HEK293 (cell line): ENCODE measurements at regions not wholly inside any gene's neighbourhood (a gene's known extent, or its start where the extent isn't known, plus 50 kb on each side); places are given as distances from the start of the nearest gene placed in this dataset.

Experiments used
- CTCF ChIP-seq: fragments of 450-650 bp; formaldehyde crosslinking; IDR thresholded peaks from 2 replicates; pipeline ENCODE4 v1.5.1; 2016; ENCODE audit warnings: missing biosample characterization, missing genetic modification characterization
- HOXC10 ChIP-seq: sonication (generic); formaldehyde crosslinking; IDR thresholded peaks from 2 replicates; pipeline ENCODE4 v1.8.1; 2023; ENCODE audit warnings: mild to moderate bottlenecking, missing genetic modification reagents
- KLF16 ChIP-seq: fragments of 450-650 bp; formaldehyde crosslinking; IDR thresholded peaks from 2 replicates; pipeline ENCODE4 v1.5.1; 2017; ENCODE audit warnings: missing biosample characterization, missing genetic modification characterization
- KLF8 ChIP-seq: fragments of 450-650 bp; formaldehyde crosslinking; IDR thresholded peaks from 2 replicates; pipeline ENCODE4 v1.5.1; 2016; ENCODE audit warnings: missing biosample characterization, missing genetic modification characterization
- OSR2 ChIP-seq: fragments of 450-650 bp; formaldehyde crosslinking; IDR thresholded peaks from 2 replicates; pipeline ENCODE4 v1.5.1; 2016; ENCODE audit warnings: missing biosample characterization, missing genetic modification characterization
- YY1 ChIP-seq: fragments of 450-650 bp; formaldehyde crosslinking; IDR thresholded peaks from 2 replicates; pipeline ENCODE4 v1.5.1; 2018; ENCODE audit warnings: missing biosample characterization, missing genetic modification characterization
- ZNF121 ChIP-seq: fragments of 450-650 bp; formaldehyde crosslinking; IDR thresholded peaks from 2 replicates; pipeline ENCODE4 v1.5.1; 2016; ENCODE audit warnings: missing biosample characterization, missing genetic modification characterization
- ZNF274 ChIP-seq, 2 experiments: fragments of 200-500 bp in 1 of 2; fragments of 450-650 bp in 1 of 2; sonication (Bioruptor generic) in 1 of 2; formaldehyde crosslinking in 1 of 2; IDR thresholded peaks; 2 replicates each; pipeline versions ENCODE4 v1.5.1 to v1.6.1; 2014 to 2016; ENCODE audit warnings: borderline replicate concordance in 1 of 2, inconsistent platforms in 1 of 2, low read length in 1 of 2, missing biosample characterization in 1 of 2, missing genetic modification characterization in 1 of 2
- ZNF530 ChIP-seq: fragments of 450-650 bp; formaldehyde crosslinking; IDR thresholded peaks from 2 replicates; pipeline ENCODE4 v1.5.1; 2016; ENCODE audit warnings: low read depth, missing biosample characterization, missing genetic modification characterization
- ZNF654 ChIP-seq: fragments of 450-650 bp; formaldehyde crosslinking; IDR thresholded peaks from 2 replicates; pipeline ENCODE4 v1.5.1; 2016; ENCODE audit warnings: low read depth, missing biosample characterization, missing genetic modification characterization
- ZNF791 ChIP-seq: fragments of 450-650 bp; formaldehyde crosslinking; IDR thresholded peaks from 2 replicates; pipeline ENCODE4 v1.5.1; 2016; ENCODE audit warnings: missing biosample characterization, missing genetic modification characterization
- ZSCAN30 ChIP-seq: fragments of 450-650 bp; IDR thresholded peaks from 2 replicates; pipeline ENCODE4 v1.5.1; 2018; ENCODE audit warnings: missing biosample characterization, mild to moderate bottlenecking, missing genetic modification characterization, moderate library complexity
- ZSCAN5A ChIP-seq: fragments of 450-650 bp; formaldehyde crosslinking; IDR thresholded peaks from 2 replicates; pipeline ENCODE4 v1.5.1; 2016; ENCODE audit warnings: missing biosample characterization, missing genetic modification characterization

- TF ChIP-seq ZNF791 (no peak), ZNF654 (tag by site-specific recombination) (no peak), ZNF274 (IDR thresholded peaks at IDR 0.05; ENCODE audit: low read length) (no peak), ZNF274 (tag by site-specific recombination; IDR thresholded peaks at IDR 0.05; ENCODE audit: borderline replicate concordance) (no peak), HOXC10 (CRISPR knock-in tag) (no peak), CTCF (tag by site-specific recombination) (no peak), ZSCAN30 (tag by site-specific recombination) (no peak), ZSCAN5A (tag by site-specific recombination) (no peak), YY1 (tag by site-specific recombination) (no peak), ZNF121 (tag by site-specific recombination) (no peak), OSR2 (tag by site-specific recombination) (no peak), KLF16 (tag by site-specific recombination) (no peak), KLF8 (tag by site-specific recombination) (no peak), ZNF530 (no peak)
Measured at GRCh38 chr18:26619350-26619749, 71.0 kb upstream of the KCTD1 start.
